HG03097 (cell line): ENCODE measurements at regions not wholly inside any gene's neighbourhood (a gene's known extent, or its start where the extent isn't known, plus 50 kb on each side); places are given as distances from the start of the nearest gene placed in this dataset.
"Not testable (repeated sequence)": the region's sequence is repeated elsewhere in the genome, so short reads cannot be mapped to it uniquely, and the experiment has no call there.

Experiments used
- ATAC-seq: cut with Tn5 transposase; IDR thresholded peaks from one replicate; pipeline ENCODE4 v1.9.1; 2021; ENCODE audit not compliant: unreplicated experiment, low FRiP score

- ATAC-seq, result no peak
Measured at GRCh38 chr10:62492870-62493180, 118.7 kb downstream of the ZNF365 start.

GRCh38 chr10:62496925-62497324 lies 122.8 kb downstream of the ZNF365 start:
- ATAC-seq, result no peak

- ATAC-seq, result no peak
Measured at GRCh38 chr10:62498271-62498670, 124.1 kb downstream of the ZNF365 start.

GRCh38 chr10:62500116-62500515 lies 125.9 kb downstream of the ZNF365 start:
- ATAC-seq, result not testable (repeated sequence)

GRCh38 chr10:62501547-62501946 lies 127.4 kb downstream of the ZNF365 start:
- ATAC-seq, result no peak

- no peak for ATAC-seq
Measured at GRCh38 chr10:62502995-62503613, 128.9 kb downstream of the ZNF365 start.

GRCh38 chr10:62503872-62504271 lies 129.7 kb downstream of the ZNF365 start:
- no peak for ATAC-seq

GRCh38 chr10:62506371-62506770 lies 132.2 kb downstream of the ZNF365 start:
- ATAC-seq, result no peak

- ATAC-seq, result peak; percentile 16
Measured at GRCh38 chr10:62511238-62511637, 137.1 kb downstream of the ZNF365 start.

- ATAC-seq, result peak; percentile 91
Measured at GRCh38 chr10:62511656-62512055, 137.5 kb downstream of the ZNF365 start.

- no peak for ATAC-seq
Measured at GRCh38 chr10:62512732-62513475, 138.7 kb downstream of the ZNF365 start.

GRCh38 chr10:62514079-62514693 lies 140.0 kb downstream of the ZNF365 start:
- no peak for ATAC-seq

- no peak for ATAC-seq
Measured at GRCh38 chr10:62517252-62517651, 143.1 kb downstream of the ZNF365 start.

- peak; percentile 63 for ATAC-seq
Measured at GRCh38 chr10:62527019-62527827, 153.1 kb downstream of the ZNF365 start.

- peak; percentile 90 for ATAC-seq
Measured at GRCh38 chr10:62528441-62528840, 154.3 kb downstream of the ZNF365 start.

GRCh38 chr10:62529396-62529795 lies 155.2 kb downstream of the ZNF365 start:
- no peak for ATAC-seq

GRCh38 chr10:62534031-62534430 lies 159.9 kb downstream of the ZNF365 start:
- ATAC-seq, result no peak

- no peak for ATAC-seq
Measured at GRCh38 chr10:62538606-62539005, 164.4 kb downstream of the ZNF365 start.

- no peak for ATAC-seq
Measured at GRCh38 chr10:62540389-62540788, 166.2 kb downstream of the ZNF365 start.

GRCh38 chr10:62541811-62542210 lies 167.6 kb downstream of the ZNF365 start:
- no peak for ATAC-seq
